H1 (cell line): ENCODE measurements at regions not wholly inside any gene's neighbourhood (a gene's known extent, or its start where the extent isn't known, plus 50 kb on each side); places are given as distances from the start of the nearest gene placed in this dataset.

Experiments
- CBX5 ChIP-seq: fragments of 300-800, 300-1000 bp; sonication (generic); IDR thresholded peaks from 2 replicates; pipeline ENCODE4 v1.7.1; 2016; ENCODE audit warnings: antibody characterized with exemption, low read length, low read depth
- CREB1 ChIP-seq: IDR thresholded peaks from 2 replicates; pipeline ENCODE4 v1.6.1; 2012; ENCODE audit warnings: inconsistent platforms
- CTCF ChIP-seq, 3 experiments: IDR thresholded peaks; 1 replicate in 2 of 3; 2 replicates in 1 of 3; pipeline versions ENCODE4 v1.5.1 to v1.6.1; 2011; ENCODE audit warnings: low read length in 3 of 3, mild to moderate bottlenecking in 3 of 3, inconsistent platforms in 2 of 3, low read depth in 1 of 3, moderate library complexity in 1 of 3; ENCODE audit not compliant: insufficient read depth in 1 of 3; ENCODE audit errors: control extremely low read depth in 1 of 3
- EZH2 ChIP-seq: fragments of 200-600 bp; sonication (generic); IDR thresholded peaks from 2 replicates; pipeline ENCODE4 v1.7.1; 2012; ENCODE audit warnings: low read depth, mild to moderate bottlenecking, moderate library complexity, low read length, inconsistent platforms; ENCODE audit not compliant: severe bottlenecking
- POLR2A ChIP-seq, 2 experiments: IDR thresholded peaks; 1 replicate in 1 of 2; 2 replicates in 1 of 2; pipeline ENCODE4 v1.6.1; 2011; ENCODE audit warnings: low read depth in 2 of 2, low read length in 2 of 2, mild to moderate bottlenecking in 2 of 2; ENCODE audit errors: control extremely low read depth in 1 of 2
- POLR2AphosphoS5 ChIP-seq: IDR thresholded peaks from 2 replicates; pipeline ENCODE4 v1.6.1; 2011; ENCODE audit warnings: low read depth, low read length
- RNF2 ChIP-seq: fragments of 200-900, 300-1000 bp; sonication (generic); IDR thresholded peaks from 2 replicates; pipeline ENCODE4 v1.7.1; 2016; ENCODE audit warnings: borderline replicate concordance, low read depth, mild to moderate bottlenecking, antibody characterized with exemption, low read length; ENCODE audit not compliant: poor library complexity, severe bottlenecking; ENCODE audit errors: missing control alignments
- TAF1 ChIP-seq: IDR thresholded peaks from 2 replicates; pipeline ENCODE4 v1.6.1; 2011; ENCODE audit warnings: mild to moderate bottlenecking, low read depth, low read length
- TEAD4 ChIP-seq: IDR thresholded peaks from 2 replicates; pipeline ENCODE4 v1.6.1; 2012; ENCODE audit warnings: low read depth, low read length, inconsistent platforms, mixed read lengths
- YY1 ChIP-seq: IDR thresholded peaks from 2 replicates; pipeline ENCODE4 v1.6.1; 2011; ENCODE audit warnings: low read depth, mild to moderate bottlenecking, low read length

GRCh38 chrX:39755143-39756032, 342.4 kb downstream of the BCOR start:
- TF ChIP-seq CREB1, result no peak
- no peak for TF ChIP-seq CBX5
- TF ChIP-seq CTCF (IDR thresholded peaks at IDR 0.05; ENCODE audit: control extremely low read depth in 1 of 3, insufficient read depth in 1 of 3, low read depth in 1 of 3, low read length in 3 of 3), result no peak
- no peak for TF ChIP-seq EZH2
- TF ChIP-seq YY1, result no peak
- TF ChIP-seq TAF1, result no peak
- TF ChIP-seq POLR2A (IDR thresholded peaks at IDR 0.05; ENCODE audit: control extremely low read depth in 1 of 2, low read depth in 2 of 2, low read length in 2 of 2), result no peak
- TF ChIP-seq RNF2, result no peak
- TF ChIP-seq TEAD4, result no peak
- TF ChIP-seq POLR2AphosphoS5, result no peak
